ENCODE measurements at regions not wholly inside any gene's neighbourhood (a gene's known extent, or its start where the extent isn't known, plus 50 kb on each side); places are given as distances from the start of the nearest gene placed in this dataset.

GRCh38 chr20:51221103-51221502 lies 198.2 kb upstream of the KCNG1 start:
- WGBS (ENCODE audit: extremely low coverage, insufficient coverage, low lambda C conversion rate), result no CpG with 5 or more reads among the region's 4 CpGs
- H4K5ac ChIP-seq (ENCODE audit: low read length), result no peak overlapping the region
- no peak overlapping the region for H3K4me2 ChIP-seq (ENCODE audit: low read length)
- H4K8ac ChIP-seq (ENCODE audit: low read depth, low read length), result no peak overlapping the region
- H3K4ac ChIP-seq (ENCODE audit: low read depth, low read length), result peak overlapping the region; percentile 77
- no peak overlapping the region for H2BK5ac ChIP-seq (ENCODE audit: low read length)
- peak overlapping the region; percentile 38 for H2BK15ac ChIP-seq (replicated peaks; ENCODE audit: low read depth)
- no peaks in the 10 kb centered on the region for H3K27me3 ChIP-seq (ENCODE audit: insufficient read depth, low read length, poor library complexity)
- H3K4me1 ChIP-seq (ENCODE audit: control insufficient read depth, low read depth, low read length), result peaks cover 19% of the 10 kb centered on the region
- no peaks in the 10 kb centered on the region for H3K79me1 ChIP-seq (ENCODE audit: low read length)
- H3K79me2 ChIP-seq (ENCODE audit: control insufficient read depth, insufficient read depth, low read length), result no peaks in the 10 kb centered on the region
- peak overlapping the region; percentile 67 for H3K27ac ChIP-seq (ENCODE audit: low read depth, low read length)
- no peak overlapping the region for H3K23ac ChIP-seq (ENCODE audit: low read length)
- H3K36me3 ChIP-seq (ENCODE audit: control insufficient read depth, insufficient read depth, low read length), result no peaks in the 10 kb centered on the region
- H3K9ac ChIP-seq (ENCODE audit: low read length), result peak overlapping the region; percentile 67
- H3K18ac ChIP-seq (ENCODE audit: low read length), result no peak overlapping the region
- peak overlapping the region; percentile 93 for H2AK5ac ChIP-seq (ENCODE audit: low read length)
- no peak overlapping the region for H2BK120ac ChIP-seq (ENCODE audit: low read depth, low read length)
- no peak for DNase-seq
- no peak overlapping the region for H3K4me3 ChIP-seq (ENCODE audit: low read length)
- peak overlapping the region; percentile 86 for H3K56ac ChIP-seq (ENCODE audit: low read length)

- no peak overlapping the region for H3K23ac ChIP-seq (ENCODE audit: low read length)
- H3K27me3 ChIP-seq (ENCODE audit: insufficient read depth, low read length, poor library complexity), result no peaks in the 10 kb centered on the region
These were observed 197.4 kb upstream of the KCNG1 start for GRCh38 chr20:51220293-51220706.

GRCh38 chr20:51219544-51219943 lies 196.6 kb upstream of the KCNG1 start:
- Histone ChIP-seq H3K9ac (ENCODE audit: low read length) (no peak overlapping the region), H3K27ac (ENCODE audit: low read depth, low read length) (no peak overlapping the region), H3K27me3 (ENCODE audit: insufficient read depth, low read length, poor library complexity) (no peaks in the 10 kb centered on the region), H3K4me2 (ENCODE audit: low read length) (no peak overlapping the region), H4K8ac (ENCODE audit: low read depth, low read length) (no peak overlapping the region), H3K4ac (ENCODE audit: low read depth, low read length) (no peak overlapping the region), H3K36me3 (ENCODE audit: control insufficient read depth, insufficient read depth, low read length) (no peaks in the 10 kb centered on the region), H2BK5ac (ENCODE audit: low read length) (peak overlapping the region; percentile 46), H3K79me2 (ENCODE audit: control insufficient read depth, insufficient read depth, low read length) (no peaks in the 10 kb centered on the region), H3K4me3 (ENCODE audit: low read length) (no peak overlapping the region), H3K18ac (ENCODE audit: low read length) (no peak overlapping the region), H3K56ac (ENCODE audit: low read length) (peak overlapping the region; percentile 54), H2AK5ac (ENCODE audit: low read length) (peak overlapping the region; percentile 64), H3K79me1 (ENCODE audit: low read length) (no peaks in the 10 kb centered on the region), H2BK15ac (replicated peaks; ENCODE audit: low read depth) (no peak overlapping the region), H2BK120ac (ENCODE audit: low read depth, low read length) (no peak overlapping the region), H3K23ac (ENCODE audit: low read length) (no peak overlapping the region), H4K5ac (ENCODE audit: low read length) (no peak overlapping the region), H3K4me1 (ENCODE audit: control insufficient read depth, low read depth, low read length) (peaks cover 19% of the 10 kb centered on the region)
- DNase-seq, result no peak
- no CpG with 5 or more reads among the region's 1 CpG for WGBS (ENCODE audit: extremely low coverage, insufficient coverage, low lambda C conversion rate)

More at GRCh38 chr20:51220293-51220706, 197.4 kb upstream of the KCNG1 start:
- H2BK120ac ChIP-seq (ENCODE audit: low read depth, low read length), result peak overlapping the region; percentile 90
- H4K8ac ChIP-seq (ENCODE audit: low read depth, low read length), result no peak overlapping the region
- H3K18ac ChIP-seq (ENCODE audit: low read length), result peak overlapping the region; percentile 89
- H2AK5ac ChIP-seq (ENCODE audit: low read length), result no peak overlapping the region
- H3K4ac ChIP-seq (ENCODE audit: low read depth, low read length), result peak overlapping the region; percentile 88
- WGBS (ENCODE audit: extremely low coverage, insufficient coverage, low lambda C conversion rate), result no CpG with 5 or more reads among the region's 15 CpGs
- no peak overlapping the region for H3K4me3 ChIP-seq (ENCODE audit: low read length)
- H3K4me2 ChIP-seq (ENCODE audit: low read length), result no peak overlapping the region
- no peaks in the 10 kb centered on the region for H3K79me2 ChIP-seq (ENCODE audit: control insufficient read depth, insufficient read depth, low read length)
- peaks cover 19% of the 10 kb centered on the region for H3K4me1 ChIP-seq (ENCODE audit: control insufficient read depth, low read depth, low read length)
- H3K27ac ChIP-seq (ENCODE audit: low read depth, low read length), result no peak overlapping the region
- DNase-seq, result peak; percentile 60
- H4K5ac ChIP-seq (ENCODE audit: low read length), result peak overlapping the region; percentile 72
- H3K56ac ChIP-seq (ENCODE audit: low read length), result peak overlapping the region; percentile 75
- H3K36me3 ChIP-seq (ENCODE audit: control insufficient read depth, insufficient read depth, low read length), result no peaks in the 10 kb centered on the region
- H2BK15ac ChIP-seq (replicated peaks; ENCODE audit: low read depth), result no peak overlapping the region
- H2BK5ac ChIP-seq (ENCODE audit: low read length), result peak overlapping the region; percentile 28
- no peaks in the 10 kb centered on the region for H3K79me1 ChIP-seq (ENCODE audit: low read length)
- H3K9ac ChIP-seq (ENCODE audit: low read length), result no peak overlapping the region

- Histone ChIP-seq H2AK5ac (ENCODE audit: low read length) (no peak overlapping the region), H4K5ac (ENCODE audit: low read length) (no peak overlapping the region), H3K4me3 (ENCODE audit: low read length) (no peak overlapping the region)
These were observed 195.7 kb upstream of the KCNG1 start for GRCh38 chr20:51218603-51219002.

DNA sequence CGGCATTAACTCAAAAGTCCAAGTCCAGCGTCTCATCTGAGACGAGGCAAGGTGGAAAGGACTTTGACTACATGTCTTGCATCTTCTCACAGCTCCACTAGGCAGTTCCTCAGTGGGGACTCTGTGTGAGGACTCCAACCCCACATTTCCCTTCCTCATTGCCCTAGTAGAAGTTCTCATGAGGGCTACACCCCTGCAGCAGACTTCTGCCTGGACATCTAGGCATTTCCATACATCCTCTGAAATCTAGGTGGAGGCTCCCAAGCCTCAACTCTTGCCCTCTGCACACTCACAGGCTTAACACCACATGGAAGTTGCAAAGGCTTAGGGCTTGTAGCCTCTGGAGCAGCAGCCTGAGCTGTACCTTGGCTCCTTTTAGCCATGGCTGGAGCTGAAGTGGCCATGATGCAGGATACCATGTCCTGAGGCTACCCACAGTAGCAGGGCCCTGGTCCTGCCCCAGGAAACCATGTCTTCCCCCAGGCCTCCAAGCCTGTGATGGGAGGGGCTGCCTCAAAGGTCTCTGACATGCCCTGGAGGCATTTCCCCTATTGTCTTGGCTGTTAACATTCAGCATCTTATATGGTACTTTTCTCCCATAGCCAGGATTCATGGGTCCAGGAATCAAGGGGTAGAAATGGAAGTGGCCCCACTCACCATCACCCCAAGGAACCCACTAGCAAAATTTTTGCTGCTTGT lies 194.6 kb upstream of the KCNG1 start:
- no peaks in the 10 kb centered on the region for H3K79me1 ChIP-seq (ENCODE audit: low read length)
- H3K9ac ChIP-seq (ENCODE audit: low read length), result no peak overlapping the region
- H3K4me2 ChIP-seq (ENCODE audit: low read length), result no peak overlapping the region
- no peak for DNase-seq
- no peak overlapping the region for H2AK5ac ChIP-seq (ENCODE audit: low read length)
- H3K4me1 ChIP-seq (ENCODE audit: control insufficient read depth, low read depth, low read length), result peaks cover 11% of the 10 kb centered on the region
- no peak overlapping the region for H3K23ac ChIP-seq (ENCODE audit: low read length)
- no peaks in the 10 kb centered on the region for H3K27me3 ChIP-seq (ENCODE audit: insufficient read depth, low read length, poor library complexity)
- H3K27ac ChIP-seq (ENCODE audit: low read depth, low read length), result no peak overlapping the region
- H3K4me3 ChIP-seq (ENCODE audit: low read length), result no peak overlapping the region
- no peak overlapping the region for H3K18ac ChIP-seq (ENCODE audit: low read length)
- no peak overlapping the region for H4K5ac ChIP-seq (ENCODE audit: low read length)
- H2BK15ac ChIP-seq (replicated peaks; ENCODE audit: low read depth), result no peak overlapping the region
- no peak overlapping the region for H3K56ac ChIP-seq (ENCODE audit: low read length)
- no peaks in the 10 kb centered on the region for H3K79me2 ChIP-seq (ENCODE audit: control insufficient read depth, insufficient read depth, low read length)
- H4K8ac ChIP-seq (ENCODE audit: low read depth, low read length), result no peak overlapping the region
- no peak overlapping the region for H2BK120ac ChIP-seq (ENCODE audit: low read depth, low read length)
- no peak overlapping the region for H2BK5ac ChIP-seq (ENCODE audit: low read length)
- H3K4ac ChIP-seq (ENCODE audit: low read depth, low read length), result no peak overlapping the region
- WGBS (ENCODE audit: extremely low coverage, insufficient coverage, low lambda C conversion rate), result no CpG with 5 or more reads among the region's 3 CpGs
- H3K36me3 ChIP-seq (ENCODE audit: control insufficient read depth, insufficient read depth, low read length), result no peaks in the 10 kb centered on the region

More at GRCh38 chr20:51218603-51219002, 195.7 kb upstream of the KCNG1 start:
- no peak for DNase-seq
- H2BK5ac ChIP-seq (ENCODE audit: low read length), result no peak overlapping the region
- H2BK15ac ChIP-seq (replicated peaks; ENCODE audit: low read depth), result no peak overlapping the region
- no peaks in the 10 kb centered on the region for H3K79me1 ChIP-seq (ENCODE audit: low read length)
- no peak overlapping the region for H3K18ac ChIP-seq (ENCODE audit: low read length)
- H3K56ac ChIP-seq (ENCODE audit: low read length), result no peak overlapping the region
- peaks cover 16% of the 10 kb centered on the region for H3K4me1 ChIP-seq (ENCODE audit: control insufficient read depth, low read depth, low read length)
- WGBS (ENCODE audit: extremely low coverage, insufficient coverage, low lambda C conversion rate), result no CpG with 5 or more reads among the region's 1 CpG
- no peak overlapping the region for H2BK120ac ChIP-seq (ENCODE audit: low read depth, low read length)
- no peaks in the 10 kb centered on the region for H3K36me3 ChIP-seq (ENCODE audit: control insufficient read depth, insufficient read depth, low read length)
- H3K79me2 ChIP-seq (ENCODE audit: control insufficient read depth, insufficient read depth, low read length), result no peaks in the 10 kb centered on the region
- no peak overlapping the region for H3K4ac ChIP-seq (ENCODE audit: low read depth, low read length)
- no peak overlapping the region for H3K27ac ChIP-seq (ENCODE audit: low read depth, low read length)
- no peak overlapping the region for H3K23ac ChIP-seq (ENCODE audit: low read length)
- H3K27me3 ChIP-seq (ENCODE audit: insufficient read depth, low read length, poor library complexity), result no peaks in the 10 kb centered on the region
- no peak overlapping the region for H4K8ac ChIP-seq (ENCODE audit: low read depth, low read length)
- H3K9ac ChIP-seq (ENCODE audit: low read length), result no peak overlapping the region
- H3K4me2 ChIP-seq (ENCODE audit: low read length), result no peak overlapping the region

DNA sequence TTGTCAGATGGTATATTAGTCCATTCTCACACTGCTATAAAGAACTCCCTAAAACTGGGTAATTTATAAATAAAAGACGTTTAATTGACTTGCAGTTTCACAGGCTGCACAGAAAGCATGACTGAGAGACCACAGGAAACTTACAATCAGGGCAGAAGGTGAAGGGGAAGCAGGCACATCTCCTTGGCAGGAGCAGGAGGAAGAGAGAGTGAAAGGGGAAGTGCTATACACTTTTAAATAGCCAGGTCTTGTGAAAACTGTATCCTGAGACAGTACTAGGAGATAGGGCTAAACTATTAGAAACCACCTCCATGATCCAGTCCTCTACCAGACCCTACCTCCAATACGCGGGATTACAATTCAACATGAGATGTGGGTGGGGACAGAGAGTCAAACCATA lies 193.9 kb upstream of the KCNG1 start:
- Histone ChIP-seq H3K23ac (ENCODE audit: low read length) (no peak overlapping the region), H3K18ac (ENCODE audit: low read length) (no peak overlapping the region), H3K4me1 (ENCODE audit: control insufficient read depth, low read depth, low read length) (peaks cover 6% of the 10 kb centered on the region), H3K79me2 (ENCODE audit: control insufficient read depth, insufficient read depth, low read length) (no peaks in the 10 kb centered on the region), H3K4me3 (ENCODE audit: low read length) (no peak overlapping the region), H3K4me2 (ENCODE audit: low read length) (no peak overlapping the region), H3K79me1 (ENCODE audit: low read length) (no peaks in the 10 kb centered on the region), H2BK120ac (ENCODE audit: low read depth, low read length) (no peak overlapping the region), H3K56ac (ENCODE audit: low read length) (no peak overlapping the region), H4K8ac (ENCODE audit: low read depth, low read length) (no peak overlapping the region), H2AK5ac (ENCODE audit: low read length) (no peak overlapping the region), H3K27me3 (ENCODE audit: insufficient read depth, low read length, poor library complexity) (no peaks in the 10 kb centered on the region), H2BK15ac (replicated peaks; ENCODE audit: low read depth) (no peak overlapping the region), H3K27ac (ENCODE audit: low read depth, low read length) (no peak overlapping the region), H4K5ac (ENCODE audit: low read length) (no peak overlapping the region), H3K36me3 (ENCODE audit: control insufficient read depth, insufficient read depth, low read length) (no peaks in the 10 kb centered on the region), H3K9ac (ENCODE audit: low read length) (no peak overlapping the region), H3K4ac (ENCODE audit: low read depth, low read length) (no peak overlapping the region), H2BK5ac (ENCODE audit: low read length) (no peak overlapping the region)
- WGBS (ENCODE audit: extremely low coverage, insufficient coverage, low lambda C conversion rate), result no CpG with 5 or more reads among the region's 3 CpGs
- DNase-seq, result no peak
